GM23248 (cell line): ENCODE measurements at regions not wholly inside any gene's neighbourhood (a gene's known extent, or its start where the extent isn't known, plus 50 kb on each side); places are given as distances from the start of the nearest gene placed in this dataset.
"Not testable (repeated sequence)": the region's sequence is repeated elsewhere in the genome, so short reads cannot be mapped to it uniquely, and the experiment has no call there.

Source experiments
- EZH2 ChIP-seq: fragments of 200-600 bp; sonication (generic); IDR thresholded peaks from 2 replicates; pipeline ENCODE4 v1.6.1; 2018; ENCODE audit warnings: antibody characterized with exemption, mild to moderate bottlenecking; ENCODE audit not compliant: insufficient read depth, poor library complexity, severe bottlenecking
- EZH2phosphoT487 ChIP-seq: fragments of 200-600 bp; sonication (generic); IDR thresholded peaks from 2 replicates; pipeline ENCODE4 v1.6.1; 2018; ENCODE audit warnings: antibody characterized with exemption, moderate library complexity, mild to moderate bottlenecking, low read depth; ENCODE audit not compliant: insufficient read depth

DNA sequence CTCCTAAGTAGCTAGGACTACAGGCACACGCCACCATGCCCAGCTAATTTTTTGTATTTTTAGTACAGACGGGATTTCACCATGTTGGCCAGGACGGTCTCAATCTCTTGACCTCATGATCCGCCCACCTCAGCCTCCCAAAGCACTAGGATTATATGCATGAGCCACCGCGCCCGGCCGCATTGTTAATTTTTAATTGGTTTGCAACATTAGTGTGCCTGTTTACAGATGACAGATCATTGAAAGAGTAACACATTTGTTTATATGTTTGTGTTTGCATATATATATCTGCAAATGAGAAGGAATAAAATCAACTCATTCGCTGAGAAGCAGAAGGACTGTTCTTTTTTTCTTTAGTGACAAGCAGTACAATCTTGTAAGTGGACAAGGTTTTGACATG, 152.2 kb upstream of the FNDC3A start:
- not testable (repeated sequence) for TF ChIP-seq EZH2, EZH2phosphoT487
